Naive B cell (primary cell): ENCODE measurements at regions not wholly inside any gene's neighbourhood (a gene's known extent, or its start where the extent isn't known, plus 50 kb on each side); places are given as distances from the start of the nearest gene placed in this dataset.

ENCODE experiments used
- ATAC-seq, 2 donors: fragments of 150-1000 bp; cut with Tn5 transposase; 2 replicates each; pipeline ENCODE4 v1.10.0; 2021; ENCODE audit warnings: low read depth in 2 of 2, mild to moderate bottlenecking in 2 of 2, moderate library complexity in 2 of 2
- DNase-seq: peaks from one replicate; pipeline ENCODE4 v3.0.0; 2022
- H3K27ac Mint-ChIP-seq, 6 donors: one replicate each; pipeline ENCODE4 v1.8.0; 2020 to 2022; ENCODE audit warnings: mild to moderate bottlenecking in 6 of 6, mixed read lengths in 6 of 6, moderate library complexity in 5 of 6, inconsistent platforms in 2 of 6
- H3K27me3 Mint-ChIP-seq, 3 donors: one replicate each; pipeline ENCODE4 v1.8.0; 2021 to 2022; ENCODE audit warnings: mixed read lengths in 3 of 3, mild to moderate bottlenecking in 1 of 3
- H3K36me3 Mint-ChIP-seq, 2 donors: one replicate each; pipeline ENCODE4 v1.8.0; 2020 to 2022; ENCODE audit warnings: mixed read lengths in 2 of 2, inconsistent platforms in 1 of 2, mild to moderate bottlenecking in 1 of 2
- H3K4me1 Mint-ChIP-seq, 3 donors: one replicate each; pipeline ENCODE4 v1.8.0; 2020 to 2022; ENCODE audit warnings: mixed read lengths in 3 of 3, inconsistent platforms in 1 of 3, mild to moderate bottlenecking in 1 of 3, moderate library complexity in 1 of 3
- H3K4me3 Mint-ChIP-seq, 8 donors: one replicate each; pipeline ENCODE4 v1.8.0; 2020 to 2022; ENCODE audit warnings: mild to moderate bottlenecking in 8 of 8, mixed read lengths in 8 of 8, moderate library complexity in 8 of 8, inconsistent platforms in 2 of 8
- H3K9me3 Mint-ChIP-seq, 7 donors: one replicate each; pipeline ENCODE4 v1.8.0; 2020 to 2022; ENCODE audit warnings: mixed read lengths in 7 of 7, mild to moderate bottlenecking in 5 of 7, inconsistent platforms in 2 of 7, moderate library complexity in 1 of 7

DNA sequence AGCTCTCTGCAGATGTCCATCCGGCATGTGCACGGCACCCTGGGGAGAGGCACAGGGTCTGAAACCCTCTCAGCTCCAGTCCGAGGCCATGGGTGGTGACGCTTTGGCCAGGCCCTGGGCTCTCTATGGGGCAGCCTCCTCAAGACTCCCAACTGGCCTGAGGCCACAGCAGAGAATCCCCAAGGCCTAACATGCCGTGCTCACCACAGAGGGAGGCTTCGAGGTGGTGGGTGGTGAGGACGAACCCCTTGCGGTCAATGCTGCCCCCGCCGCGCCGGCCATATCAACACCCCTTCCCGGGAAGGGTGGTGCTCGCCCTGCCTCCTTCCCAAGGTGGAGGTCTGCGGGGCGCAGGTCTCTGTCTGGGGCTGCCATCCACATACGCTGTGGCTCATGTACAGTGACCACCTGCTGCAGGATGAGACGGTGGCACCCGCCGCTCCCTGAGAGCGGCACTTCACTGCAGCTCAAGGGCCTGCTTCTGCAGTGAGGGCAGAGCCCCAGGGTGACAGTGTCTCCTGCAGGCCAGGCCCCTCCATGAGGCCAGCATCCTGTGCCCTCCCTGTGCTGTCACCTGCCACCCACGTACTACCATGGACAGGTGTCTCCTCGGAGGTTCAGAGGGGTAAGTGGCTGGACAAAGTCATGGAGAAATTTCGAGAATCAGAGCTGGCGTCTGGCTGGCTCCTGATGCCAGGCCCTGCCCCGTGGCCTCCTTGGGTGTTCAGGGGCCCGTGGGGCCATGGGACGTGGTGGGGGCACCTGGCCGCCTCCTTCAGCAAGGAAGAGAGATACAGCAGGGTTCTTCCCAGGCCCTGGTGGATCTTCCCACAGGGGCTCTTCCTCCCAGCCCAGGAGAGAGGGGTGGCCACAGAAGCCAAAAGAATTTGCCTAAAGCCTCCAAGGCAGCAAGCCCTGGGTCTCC lies 54.6 kb upstream of the ACSF3 start:
- ATAC-seq (no peak), DNase-seq (no peak)
- Mint-ChIP-seq H3K36me3 (no peaks in the 10 kb centered on the region), H3K27ac (no peak overlapping the region), H3K4me3 (no peak overlapping the region), H3K9me3 (no peaks in the 10 kb centered on the region), H3K4me1 (peaks cover 19 to 20% (median 19%) of the 10 kb centered on the region in 3 donors), H3K27me3 (peaks cover 5 to 29% (median 14%) of the 10 kb centered on the region in 3 donors)

DNA sequence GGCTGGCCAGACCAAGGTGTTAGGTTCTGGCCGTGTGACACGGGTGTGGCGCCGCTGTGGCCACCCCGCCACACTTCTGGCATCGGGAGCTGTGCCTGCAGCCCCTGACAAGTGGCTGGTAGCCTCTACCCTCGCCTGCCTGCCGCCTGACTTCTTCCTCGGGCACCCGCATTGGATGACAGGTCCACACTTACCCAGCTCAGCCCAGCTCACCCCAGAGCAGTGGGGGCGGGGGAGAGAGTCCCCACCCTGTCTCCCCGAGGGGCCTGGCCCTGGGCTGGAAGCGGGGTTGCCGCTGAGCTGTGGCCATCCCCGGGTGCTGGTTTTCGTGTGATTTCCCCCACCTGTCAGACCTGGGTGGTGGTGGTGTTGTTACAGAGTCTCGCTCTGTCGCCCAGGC lies 53.9 kb upstream of the ACSF3 start:
- H3K4me1 Mint-ChIP-seq, result peaks cover 15 to 21% (median 20%) of the 10 kb centered on the region in 3 donors
- peaks cover 5 to 35% (median 14%) of the 10 kb centered on the region in 3 donors for H3K27me3 Mint-ChIP-seq
- ATAC-seq (peak; percentile 40 to 81), DNase-seq (no peak)
- H3K4me3 Mint-ChIP-seq, result no peak overlapping the region
- no peaks in the 10 kb centered on the region for H3K9me3 Mint-ChIP-seq
- no peaks in the 10 kb centered on the region for H3K36me3 Mint-ChIP-seq
- no peak overlapping the region for H3K27ac Mint-ChIP-seq

DNA sequence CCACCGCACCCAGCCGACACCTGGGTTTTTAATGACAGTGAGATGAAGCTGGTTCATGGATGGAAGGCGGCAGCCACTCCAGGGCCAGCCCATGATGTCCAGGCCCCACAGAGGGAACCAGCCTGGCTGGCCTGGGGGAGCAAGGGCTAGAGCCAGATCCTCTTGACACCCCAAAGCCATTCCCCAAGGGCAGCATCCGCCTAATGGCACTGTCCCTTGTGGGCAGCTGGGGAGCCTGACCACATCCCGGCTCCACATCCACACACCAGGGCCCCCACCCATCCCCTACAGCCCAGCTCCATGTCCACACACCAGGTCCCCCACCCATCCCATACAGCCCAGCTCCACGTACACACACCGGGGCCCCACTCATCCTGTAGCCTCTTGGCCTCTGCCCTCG lies 53.3 kb upstream of the ACSF3 start:
- H3K27me3 Mint-ChIP-seq, result peaks cover 5 to 35% (median 17%) of the 10 kb centered on the region in 3 donors
- H3K4me1 Mint-ChIP-seq, result peaks cover 15 to 17% (median 15%) of the 10 kb centered on the region in 3 donors
- H3K4me3 Mint-ChIP-seq, result no peak overlapping the region
- H3K9me3 Mint-ChIP-seq, result no peaks in the 10 kb centered on the region
- DNase-seq (no peak), ATAC-seq (no peak)
- peak overlapping the region in 1 of 6 donors; percentile 42 for H3K27ac Mint-ChIP-seq
- no peaks in the 10 kb centered on the region for H3K36me3 Mint-ChIP-seq

DNA sequence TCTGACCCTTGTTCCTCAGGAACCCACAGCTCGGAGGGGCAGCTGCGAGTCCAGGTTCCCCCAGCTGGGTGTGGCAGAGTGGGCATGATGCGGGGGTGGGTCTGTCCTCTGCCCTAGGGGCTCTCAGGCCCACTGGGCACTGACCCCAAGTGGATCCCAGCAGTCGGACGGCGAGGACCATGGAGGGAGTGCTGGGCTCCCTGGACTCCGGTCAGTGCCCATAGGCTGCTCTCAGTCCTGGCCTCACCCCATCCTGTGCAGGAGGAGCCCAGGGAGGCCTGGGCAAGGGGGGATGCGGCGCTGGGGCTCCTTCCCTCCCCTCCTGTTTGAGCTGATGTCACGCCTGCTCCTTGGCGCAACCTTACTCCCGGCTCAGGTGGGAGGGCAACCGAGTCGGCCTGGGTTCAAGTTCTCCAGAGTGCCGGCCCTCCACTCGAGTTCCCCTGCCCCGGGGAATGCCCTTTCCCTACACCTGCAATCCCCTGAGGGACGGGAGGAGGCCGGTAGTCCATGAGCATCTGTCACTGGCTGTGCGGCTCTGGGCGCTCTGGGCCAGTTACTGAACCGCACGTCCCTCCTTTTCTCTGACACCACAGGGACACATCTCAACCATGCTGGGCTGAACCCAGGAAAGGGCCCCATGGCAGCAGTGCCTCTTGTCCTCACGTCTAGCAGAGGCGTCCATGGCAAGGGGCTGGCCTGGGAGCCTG lies 52.6 kb upstream of the ACSF3 start:
- DNase-seq (no peak), ATAC-seq (no peak)
- Mint-ChIP-seq H3K4me1 (peaks cover 15 to 21% (median 16%) of the 10 kb centered on the region in 3 donors), H3K27me3 (peaks cover 7 to 35% (median 24%) of the 10 kb centered on the region in 3 donors), H3K9me3 (peaks cover 0 to 4% (median 2%) of the 10 kb centered on the region in 7 donors), H3K36me3 (peaks cover 0 to 5% of the 10 kb centered on the region in 2 donors), H3K4me3 (no peak overlapping the region), H3K27ac (peak overlapping the region in 2 of 6 donors; percentile 37 to 76)

DNA sequence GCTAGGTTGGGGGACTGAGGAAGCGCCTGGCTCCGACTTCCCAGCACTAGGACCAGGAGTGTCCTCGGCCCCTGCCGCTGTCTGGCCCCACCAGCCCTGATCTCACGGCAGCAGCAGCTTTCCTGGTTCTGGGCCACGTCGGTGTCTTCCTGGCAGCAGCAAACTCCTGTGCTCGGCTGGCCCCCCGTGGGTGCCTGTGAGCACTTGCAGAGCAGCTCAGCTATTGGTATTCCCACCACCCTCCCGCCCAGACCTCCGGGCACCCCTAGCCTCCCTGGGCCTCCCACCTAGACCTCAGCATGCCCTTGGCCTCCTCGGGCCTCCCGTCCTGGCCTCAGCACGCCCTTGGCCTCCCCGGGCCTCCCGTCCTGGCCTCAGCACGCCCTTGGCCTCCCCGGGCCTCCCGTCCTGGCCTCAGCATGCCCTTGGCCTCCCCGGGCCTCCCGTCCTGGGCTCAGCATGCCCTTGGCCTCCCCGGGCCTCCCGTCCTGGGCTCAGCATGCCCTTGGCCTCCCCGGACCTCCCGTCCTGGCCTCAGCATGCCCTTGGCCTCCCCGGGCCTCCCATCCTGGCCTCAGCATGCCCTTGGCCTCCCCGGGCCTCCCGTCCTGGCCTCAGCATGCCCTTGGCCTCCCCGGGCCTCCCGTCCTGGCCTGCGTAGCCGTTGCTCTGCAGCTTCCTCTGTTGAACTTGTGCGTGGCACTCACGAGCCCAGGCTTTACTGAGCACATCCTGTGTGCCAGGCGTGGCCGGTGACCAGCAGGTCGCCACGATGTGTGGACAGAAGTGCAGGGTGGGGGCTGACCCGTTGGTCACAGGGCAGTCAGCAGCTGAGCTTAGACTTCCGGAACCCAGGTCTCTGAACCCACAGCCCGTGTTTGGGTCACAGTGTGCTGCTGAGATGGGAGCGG lies 51.8 kb upstream of the ACSF3 start:
- peaks cover 15 to 22% (median 19%) of the 10 kb centered on the region in 3 donors for H3K4me1 Mint-ChIP-seq
- ATAC-seq (no peak), DNase-seq (no peak)
- H3K4me3 Mint-ChIP-seq, result no peak overlapping the region
- H3K9me3 Mint-ChIP-seq, result peaks cover 0 to 5% (median 2%) of the 10 kb centered on the region in 7 donors
- H3K36me3 Mint-ChIP-seq, result peaks cover 0 to 8% of the 10 kb centered on the region in 2 donors
- H3K27ac Mint-ChIP-seq, result no peak overlapping the region
- H3K27me3 Mint-ChIP-seq, result peaks cover 10 to 28% (median 26%) of the 10 kb centered on the region in 3 donors

DNA sequence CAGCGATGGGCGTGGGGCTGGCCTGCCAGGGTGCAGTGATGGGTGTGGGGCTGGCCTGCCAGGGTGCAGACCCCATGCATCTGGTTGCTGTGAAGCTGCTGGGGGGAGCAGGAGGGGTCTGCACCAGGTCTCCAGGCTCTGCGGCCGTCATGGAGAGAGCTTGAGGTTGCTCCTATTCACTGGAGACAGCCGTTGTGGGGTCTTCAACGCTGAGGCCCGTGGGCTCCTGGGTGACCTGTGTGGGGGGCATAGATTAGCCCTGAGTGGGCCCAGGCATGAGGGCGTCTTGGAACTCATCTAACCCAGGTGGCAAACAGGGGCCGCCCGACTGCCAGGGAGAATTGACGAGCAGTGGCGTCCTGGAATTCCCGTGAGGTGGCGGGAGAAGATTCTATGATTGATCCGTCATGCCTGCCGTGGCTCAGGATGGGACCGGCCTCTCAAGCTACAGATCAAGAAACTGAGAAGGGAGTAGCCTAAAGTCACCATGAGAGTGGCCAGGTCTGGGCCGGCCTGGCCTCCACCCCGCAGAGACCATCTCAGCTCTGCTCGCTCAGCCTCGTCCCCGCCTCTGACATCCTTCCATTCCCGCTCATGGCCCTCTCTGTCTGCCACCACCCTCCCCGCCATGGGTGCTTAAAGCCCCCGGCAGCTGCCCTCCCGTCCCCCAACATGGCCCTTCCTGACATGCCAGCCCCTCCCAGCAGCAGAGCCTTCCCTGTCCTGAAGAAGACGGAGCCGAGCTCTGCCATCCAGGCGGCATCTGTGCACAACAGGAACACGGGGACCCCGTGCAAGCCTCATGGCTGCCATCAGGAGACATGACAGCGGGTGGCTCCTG lies 50.7 kb upstream of the ACSF3 start:
- Mint-ChIP-seq H3K27ac (no peak overlapping the region), H3K9me3 (peaks cover 0 to 5% (median 2%) of the 10 kb centered on the region in 7 donors), H3K27me3 (peaks cover 5 to 23% (median 19%) of the 10 kb centered on the region in 3 donors), H3K4me3 (no peak overlapping the region), H3K4me1 (peaks cover 9 to 17% (median 16%) of the 10 kb centered on the region in 3 donors), H3K36me3 (peaks cover 0 to 8% of the 10 kb centered on the region in 2 donors)
- ATAC-seq, result no peak
- DNase-seq, result no peak

DNA sequence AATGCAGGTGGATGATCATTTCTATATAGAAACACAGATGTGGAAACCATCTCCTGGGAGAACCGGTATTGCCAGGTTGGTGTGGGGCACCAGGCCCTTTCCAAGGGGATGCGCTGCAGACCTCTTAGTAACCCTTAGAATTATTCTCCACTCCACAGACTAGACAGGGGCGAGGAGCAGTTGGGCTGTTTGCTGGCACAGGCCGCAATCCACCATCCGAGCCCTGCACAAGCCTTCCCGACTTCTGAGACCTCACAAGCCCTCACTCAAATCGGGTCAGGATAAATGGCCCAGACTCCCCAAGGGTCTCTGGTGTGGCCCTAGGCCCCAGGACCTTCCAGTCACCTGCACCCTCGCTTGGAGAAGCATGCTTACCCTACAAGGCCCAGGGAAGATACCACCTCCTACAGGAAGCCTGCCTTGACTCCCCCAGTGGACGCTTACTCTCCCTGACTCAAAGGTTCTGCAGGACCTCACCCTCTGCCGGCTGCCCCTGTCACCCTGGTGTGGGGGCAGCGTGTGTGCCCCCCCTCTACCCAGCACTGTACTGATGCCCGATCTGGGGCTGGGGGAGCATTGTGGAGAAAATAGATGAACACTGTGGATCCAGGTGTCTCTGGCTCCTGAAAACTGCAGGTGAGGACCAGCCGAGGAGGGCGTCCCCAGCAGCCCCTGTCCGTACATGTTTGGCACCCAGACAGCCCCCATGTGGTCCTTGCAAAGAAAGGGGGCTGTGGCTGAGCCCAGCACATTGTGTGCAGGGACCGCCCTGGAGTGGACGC lies 49.8 kb upstream of the ACSF3 start:
- DNase-seq, result no peak
- Mint-ChIP-seq H3K9me3 (peaks cover 0 to 5% (median 2%) of the 10 kb centered on the region in 7 donors), H3K36me3 (peaks cover 0 to 8% of the 10 kb centered on the region in 2 donors), H3K4me1 (peaks cover 0 to 11% (median 8%) of the 10 kb centered on the region in 3 donors), H3K27ac (no peak overlapping the region), H3K4me3 (no peak overlapping the region), H3K27me3 (peaks cover 5 to 16% (median 13%) of the 10 kb centered on the region in 3 donors)
- no peak for ATAC-seq
